B cell (primary cell): ENCODE measurements at regions not wholly inside any gene's neighbourhood (a gene's known extent, or its start where the extent isn't known, plus 50 kb on each side); places are given as distances from the start of the nearest gene placed in this dataset.

Source experiments
- ATAC-seq: fragments of 200-7000 bp; cut with Tn5 transposase; one replicate; pipeline ENCODE4 v1.10.0; 2021; ENCODE audit warnings: low read depth, mild to moderate bottlenecking, moderate number of reproducible peaks, moderate library complexity
- CTCF ChIA-PET: fragments of 350-600 bp; sonication (Branson Sonifier 250); formaldehyde crosslinking; loops from one replicate; lab custom pipeline; 2021; ENCODE audit warnings: antibody characterized with exemption, inconsistent platforms; lab: Charles Lee
- POLR2A ChIA-PET: fragments of 350-600 bp; sonication (Branson Sonifier 250); formaldehyde crosslinking; loops from one replicate; lab custom pipeline; 2021; ENCODE audit warnings: antibody characterized with exemption; lab: Charles Lee
- DNase-seq: peaks from one replicate; pipeline ENCODE4 v3.0.0; 2013
- H2AFZ ChIP-seq: 2 replicates; pipeline ENCODE4 v1.6.1; 2012; ENCODE audit warnings: mild to moderate bottlenecking, low read depth, low read length; ENCODE audit not compliant: insufficient read depth, poor library complexity, severe bottlenecking
- H3K27ac ChIP-seq, 2 donors: 1 replicate in 1 of 2; 2 replicates in 1 of 2; pipeline ENCODE4 v1.5.1; 2012 to 2013; ENCODE audit warnings: low read length in 2 of 2, mild to moderate bottlenecking in 2 of 2, moderate library complexity in 1 of 2
- H3K27me3 ChIP-seq, 4 experiments: fragments of 200-600 bp in 1 of 4; sonication (generic) in 1 of 4; replicated peaks in 1 of 4; 1 replicate in 2 of 4; 2 replicates in 2 of 4; pipeline versions ENCODE4 v1.6.1 to v1.7.0; 2013 to 2016; ENCODE audit warnings: low read length in 3 of 4, mild to moderate bottlenecking in 2 of 4, mixed read lengths in 1 of 4, moderate library complexity in 1 of 4; ENCODE audit not compliant: insufficient read depth in 4 of 4, control insufficient read depth in 3 of 4; ENCODE audit errors: control extremely low read depth in 1 of 4
- H3K36me3 ChIP-seq, 2 experiments: replicated peaks in 1 of 2; 1 replicate in 1 of 2; 2 replicates in 1 of 2; pipeline versions ENCODE4 v1.6.1 to v1.7.1; 2013; ENCODE audit warnings: low read length in 1 of 2; ENCODE audit not compliant: insufficient read depth in 2 of 2, control insufficient read depth in 1 of 2; ENCODE audit errors: control extremely low read depth in 1 of 2, extremely low read depth in 1 of 2
- H3K4me1 ChIP-seq, 2 donors: fragments of 200-600 bp in 1 of 2; sonication (generic) in 1 of 2; 1 replicate in 1 of 2; 2 replicates in 1 of 2; pipeline versions ENCODE4 v1.5.1 to v1.6.1; 2013 to 2017; ENCODE audit warnings: low read length in 2 of 2; ENCODE audit not compliant: control insufficient read depth in 2 of 2, insufficient read depth in 2 of 2
- H3K4me2 ChIP-seq: replicated peaks from 2 replicates; pipeline ENCODE3; 2012; ENCODE audit warnings: mild to moderate bottlenecking, low read depth, low read length; ENCODE audit not compliant: poor library complexity, severe bottlenecking
- H3K4me3 ChIP-seq, 5 experiments: fragments of 200-600 bp in 1 of 5; sonication (generic) in 1 of 5; 1 replicate in 3 of 5; 2 replicates in 2 of 5; pipeline versions ENCODE4 v1.5.1 to v1.7.0; 2011 to 2016; ENCODE audit warnings: low read length in 4 of 5, mild to moderate bottlenecking in 4 of 5, low read depth in 2 of 5, control low read depth in 1 of 5, moderate library complexity in 1 of 5; ENCODE audit not compliant: insufficient read depth in 1 of 5; ENCODE audit errors: control extremely low read depth in 1 of 5, extremely low read depth in 1 of 5
- H3K79me2 ChIP-seq: fragments of 200-600 bp; sonication (generic); one replicate; pipeline ENCODE4 v1.6.0; 2016; ENCODE audit warnings: low read length; ENCODE audit not compliant: control insufficient read depth, insufficient read depth
- H3K9ac ChIP-seq: fragments of 200-600 bp; sonication (generic); 2 replicates; pipeline ENCODE4 v1.6.1; 2017; ENCODE audit warnings: mild to moderate bottlenecking, low read length, moderate library complexity
- H3K9me3 ChIP-seq, 3 donors: one replicate each; pipeline versions ENCODE4 v1.6.1 to v1.7.1; 2013; ENCODE audit warnings: low read length in 2 of 3; ENCODE audit not compliant: control insufficient read depth in 2 of 3, insufficient read depth in 1 of 3; ENCODE audit errors: control extremely low read depth in 1 of 3
- H4K20me1 ChIP-seq: 2 replicates; pipeline ENCODE4 v1.6.0; 2012; ENCODE audit warnings: mild to moderate bottlenecking, low read length; ENCODE audit not compliant: insufficient read depth, control insufficient read depth, poor library complexity, severe bottlenecking
- H3K27ac Mint-ChIP-seq: one replicate; pipeline ENCODE4 v1.8.0; 2021; ENCODE audit warnings: mixed read lengths
- H3K27me3 Mint-ChIP-seq: one replicate; pipeline ENCODE4 v1.8.0; 2021; ENCODE audit warnings: mixed read lengths
- H3K4me1 Mint-ChIP-seq: one replicate; pipeline ENCODE4 v1.8.0; 2021; ENCODE audit warnings: mixed read lengths
- H3K4me3 Mint-ChIP-seq: one replicate; pipeline ENCODE4 v1.8.0; 2021; ENCODE audit warnings: mixed read lengths
- H3K9me3 Mint-ChIP-seq: one replicate; pipeline ENCODE4 v1.8.0; 2022; ENCODE audit warnings: mixed read lengths; ENCODE audit not compliant: insufficient read depth
- CTCF ChIP-seq: fragments of 200-600 bp; IDR thresholded peaks from one replicate; pipeline ENCODE4 v1.8.0; 2022; ENCODE audit warnings: antibody characterized with exemption, mild to moderate bottlenecking
- EZH2 ChIP-seq: IDR thresholded peaks from 2 replicates; pipeline ENCODE4 v1.6.1; 2012; ENCODE audit warnings: borderline replicate concordance, low read depth, mild to moderate bottlenecking, moderate library complexity, low read length; ENCODE audit not compliant: insufficient read depth, poor library complexity, severe bottlenecking
- WGBS: methylation state at CpG from one replicate; pipeline ENCODE4 v1.1.5; 2013; ENCODE audit warnings: missing lambda C conversion rate; ENCODE audit not compliant: insufficient coverage; 5-methylcytosine and 5-hydroxymethylcytosine counted together
- intact Hi-C: fragments of 100-400 bp; cut with micrococcal nuclease; formaldehyde crosslinking; loops from one replicate; pipeline ENCODE4 v1.10.0; 2022

GRCh38 chr18:41459656-41460055, 495.4 kb upstream of the PIK3C3 start:
- no peak overlapping the region for H3K27ac ChIP-seq
- no peaks in the 10 kb centered on the region for H3K4me1 ChIP-seq
- intact Hi-C loops = no loop called here
- no peaks in the 10 kb centered on the region for H4K20me1 ChIP-seq
- no CpG with 5 or more reads among the region's 2 CpGs for WGBS
- H3K4me3 ChIP-seq = no peak overlapping the region
- DNase-seq (no peak), ATAC-seq (no peak)
- no peak overlapping the region for H3K4me3 Mint-ChIP-seq
- no peaks in the 10 kb centered on the region for H3K36me3 ChIP-seq
- H3K4me1 Mint-ChIP-seq = no peaks in the 10 kb centered on the region
- H3K4me2 ChIP-seq = no peak overlapping the region
- CTCF ChIA-PET = no interaction called here
- POLR2A ChIA-PET = no interaction called here
- TF ChIP-seq CTCF (no peak), EZH2 (no peak)
- peaks cover 6% of the 10 kb centered on the region for H3K9me3 Mint-ChIP-seq
- H3K79me2 ChIP-seq = no peaks in the 10 kb centered on the region
- H3K27me3 Mint-ChIP-seq = no peaks in the 10 kb centered on the region
- H2AFZ ChIP-seq = no peak overlapping the region
- no peaks in the 10 kb centered on the region for H3K27me3 ChIP-seq
- no peak overlapping the region for H3K9ac ChIP-seq
- no peak overlapping the region for H3K27ac Mint-ChIP-seq
- peaks cover 0 to 3% (median 0%) of the 10 kb centered on the region in 3 donors for H3K9me3 ChIP-seq

GRCh38 chr18:41458376-41458775, 496.7 kb upstream of the PIK3C3 start:
- H3K4me2 ChIP-seq = no peak overlapping the region
- CTCF ChIA-PET = no interaction called here
- H3K9me3 Mint-ChIP-seq = peaks cover 6% of the 10 kb centered on the region
- no peak for ATAC-seq
- no peak overlapping the region for H3K4me3 ChIP-seq
- no peak overlapping the region for H3K9ac ChIP-seq
- POLR2A ChIA-PET = no interaction called here
- WGBS = 100% methylated on average over 2 of the region's 3 CpGs
- no peaks in the 10 kb centered on the region for H3K27me3 Mint-ChIP-seq
- H3K27ac ChIP-seq = no peak overlapping the region
- no peak for TF ChIP-seq EZH2
- no peak for TF ChIP-seq CTCF
- peaks cover 0 to 3% (median 0%) of the 10 kb centered on the region in 3 donors for H3K9me3 ChIP-seq
- no peak overlapping the region for H2AFZ ChIP-seq
- intact Hi-C loops = no loop called here
- no peaks in the 10 kb centered on the region for H3K79me2 ChIP-seq
- no peak overlapping the region for H3K4me3 Mint-ChIP-seq
- H3K4me1 ChIP-seq = no peaks in the 10 kb centered on the region
- no peaks in the 10 kb centered on the region for H3K27me3 ChIP-seq
- no peaks in the 10 kb centered on the region for H3K4me1 Mint-ChIP-seq
- no peak overlapping the region for H3K27ac Mint-ChIP-seq
- H4K20me1 ChIP-seq = no peaks in the 10 kb centered on the region
- no peak for DNase-seq
- H3K36me3 ChIP-seq = no peaks in the 10 kb centered on the region
